Psoas muscle (tissue), 7 donors: ENCODE measurements at regions not wholly inside any gene's neighbourhood (a gene's known extent, or its start where the extent isn't known, plus 50 kb on each side); places are given as distances from the start of the nearest gene placed in this dataset.

Source experiments
- ATAC-seq, 4 donors: fragments of 200-7000 bp; cut with Tn5 transposase; one replicate each; pipeline ENCODE4 v1.9.1; 2020; ENCODE audit warnings: moderate library complexity in 3 of 4, mild to moderate bottlenecking in 2 of 4
- DNase-seq, 2 donors: peaks; one replicate each; pipeline ENCODE4 v3.0.0-alpha.2; 2020
- H3K27ac ChIP-seq: fragments of 200-600 bp; one replicate; pipeline ENCODE4 v1.8.0; 2022
- H3K27me3 ChIP-seq, 3 donors: fragments of 200-600 bp in 1 of 3; one replicate each; pipeline versions ENCODE4 v1.6.1 to v1.8.0; 2013 to 2022; ENCODE audit warnings: low read length in 2 of 3, mild to moderate bottlenecking in 2 of 3, moderate library complexity in 1 of 3; ENCODE audit not compliant: insufficient read depth in 3 of 3
- H3K36me3 ChIP-seq, 2 donors: fragments of 200-600 bp in 1 of 2; one replicate each; pipeline versions ENCODE4 v1.6.1 to v1.8.0; 2013 to 2022; ENCODE audit warnings: low read depth in 1 of 2, mild to moderate bottlenecking in 1 of 2, moderate library complexity in 1 of 2; ENCODE audit not compliant: insufficient read depth in 1 of 2
- H3K4me1 ChIP-seq: fragments of 200-600 bp; one replicate; pipeline ENCODE4 v1.8.0; 2022
- H3K4me3 ChIP-seq: fragments of 200-600 bp; one replicate; pipeline ENCODE4 v1.8.0; 2022; ENCODE audit warnings: mild to moderate bottlenecking
- H3K9me3 ChIP-seq: fragments of 200-600 bp; one replicate; pipeline ENCODE4 v1.8.0; 2022
- WGBS, 3 donors: extraction: QIAGEN DNeasy Blood & Tissue Kit; methylation state at CpG; one replicate each; pipeline versions ENCODE4 v1.1.6 to v1.1.7; 2013; 5-methylcytosine and 5-hydroxymethylcytosine counted together
- intact Hi-C, 2 donors: fragments of 100-400 bp; cut with DNase I; formaldehyde crosslinking; loops; one replicate each; pipeline versions ENCODE4 v1.11.0 to v1.14.2; 2022
- TF ChIP-seq, protein P1 (sequence below): fragments of 200-600 bp; IDR thresholded peaks from one replicate; pipeline ENCODE4 v1.8.0; 2022; ENCODE audit warnings: antibody characterized with exemption
- donor health status: healthy with polysubstance abuse.
- donor health status: DM: no; HTN: no; CAD: no; lungs with moderate emphysema.
- donor health status: Bipolar disorder and iron deficiency.
- donor health status: healthy.
- donor health status: DM: yes; HTN: yes; CAD: no.
- donor health status: DM: no; HTN: no; CAD: no.
- donor health status: DM: yes; HTN: yes; CAD: no.

DNA sequence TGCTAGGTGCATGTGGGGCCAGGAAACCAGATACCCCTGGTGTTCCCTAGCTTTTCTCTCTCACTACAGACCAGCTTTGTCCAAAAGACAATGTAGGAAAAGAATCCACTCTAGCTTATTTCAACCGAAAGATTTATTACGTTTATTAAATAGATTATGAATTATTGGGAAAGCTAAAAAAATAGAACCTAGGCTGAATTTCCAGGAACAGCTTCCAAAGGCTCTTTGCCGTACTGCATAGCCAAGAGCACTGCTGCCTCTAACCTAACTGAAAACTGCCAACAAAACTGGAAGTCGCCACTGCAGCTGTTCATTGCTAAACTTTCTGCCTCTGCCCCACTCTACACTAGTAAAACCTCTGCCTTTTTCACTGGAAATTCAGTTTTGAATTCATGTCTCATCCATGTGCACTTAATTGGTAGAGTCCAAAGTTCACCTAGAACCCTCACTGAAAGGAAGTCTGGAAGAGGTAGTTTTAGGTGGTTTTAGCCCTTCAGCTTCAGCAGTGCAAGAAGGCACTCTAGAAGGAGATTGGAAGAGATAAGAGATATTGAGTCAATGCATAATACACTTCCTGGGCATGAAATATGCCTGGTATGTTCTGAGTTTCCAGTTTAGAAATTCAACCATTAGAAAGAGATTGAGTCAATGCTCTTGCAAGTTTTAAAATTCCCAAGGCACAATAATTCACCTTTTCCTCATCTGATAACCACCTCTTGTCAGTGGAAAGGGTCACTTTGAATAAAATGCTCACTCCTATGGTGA, 927.9 kb downstream of the MAT2B start:
- no peak for ATAC-seq
- intact Hi-C loops: no loop called here
- DNase-seq: no peak
- Histone ChIP-seq H3K4me1 (no peaks in the 10 kb centered on the region), H3K36me3 (no peaks in the 10 kb centered on the region), H3K27ac (no peak overlapping the region), H3K27me3 (no peaks in the 10 kb centered on the region), H3K4me3 (no peak overlapping the region), H3K9me3 (no peaks in the 10 kb centered on the region)
- WGBS, 3 donors: 24 to 36% (median 26%) methylated on average over 4 of the region's 4 CpGs
- TF ChIP-seq, protein P1, sequence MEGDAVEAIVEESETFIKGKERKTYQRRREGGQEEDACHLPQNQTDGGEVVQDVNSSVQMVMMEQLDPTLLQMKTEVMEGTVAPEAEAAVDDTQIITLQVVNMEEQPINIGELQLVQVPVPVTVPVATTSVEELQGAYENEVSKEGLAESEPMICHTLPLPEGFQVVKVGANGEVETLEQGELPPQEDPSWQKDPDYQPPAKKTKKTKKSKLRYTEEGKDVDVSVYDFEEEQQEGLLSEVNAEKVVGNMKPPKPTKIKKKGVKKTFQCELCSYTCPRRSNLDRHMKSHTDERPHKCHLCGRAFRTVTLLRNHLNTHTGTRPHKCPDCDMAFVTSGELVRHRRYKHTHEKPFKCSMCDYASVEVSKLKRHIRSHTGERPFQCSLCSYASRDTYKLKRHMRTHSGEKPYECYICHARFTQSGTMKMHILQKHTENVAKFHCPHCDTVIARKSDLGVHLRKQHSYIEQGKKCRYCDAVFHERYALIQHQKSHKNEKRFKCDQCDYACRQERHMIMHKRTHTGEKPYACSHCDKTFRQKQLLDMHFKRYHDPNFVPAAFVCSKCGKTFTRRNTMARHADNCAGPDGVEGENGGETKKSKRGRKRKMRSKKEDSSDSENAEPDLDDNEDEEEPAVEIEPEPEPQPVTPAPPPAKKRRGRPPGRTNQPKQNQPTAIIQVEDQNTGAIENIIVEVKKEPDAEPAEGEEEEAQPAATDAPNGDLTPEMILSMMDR: no peak

DNA sequence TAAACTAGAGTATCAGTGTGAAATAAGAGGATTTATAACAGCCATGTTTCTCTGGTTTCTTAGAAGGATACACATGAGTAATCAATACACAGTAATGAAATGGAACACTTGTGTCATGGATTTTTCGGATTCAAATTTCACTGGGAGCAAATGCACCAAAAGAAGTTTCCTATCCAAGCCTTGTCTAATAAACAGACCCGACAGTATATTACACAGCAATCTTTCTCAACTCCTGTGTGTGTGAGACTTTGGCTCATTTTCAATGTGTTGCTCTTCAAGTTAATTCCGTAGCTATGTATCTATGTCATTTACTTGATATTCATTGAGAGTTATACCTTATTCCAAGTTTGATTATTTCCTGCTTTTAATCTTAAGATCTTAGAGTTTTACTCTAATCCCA, 930.2 kb downstream of the MAT2B start:
- Histone ChIP-seq H3K4me1 (no peaks in the 10 kb centered on the region), H3K9me3 (no peaks in the 10 kb centered on the region), H3K27ac (no peak overlapping the region), H3K27me3 (no peaks in the 10 kb centered on the region), H3K36me3 (no peaks in the 10 kb centered on the region), H3K4me3 (no peak overlapping the region)
- 31 to 35% (median 32%) methylated on average over 3 of the region's 3 CpGs for WGBS, 3 donors
- no peak for DNase-seq
- intact Hi-C loops: no loop called here
- no peak for ATAC-seq
- TF ChIP-seq, protein P1: no peak

DNA sequence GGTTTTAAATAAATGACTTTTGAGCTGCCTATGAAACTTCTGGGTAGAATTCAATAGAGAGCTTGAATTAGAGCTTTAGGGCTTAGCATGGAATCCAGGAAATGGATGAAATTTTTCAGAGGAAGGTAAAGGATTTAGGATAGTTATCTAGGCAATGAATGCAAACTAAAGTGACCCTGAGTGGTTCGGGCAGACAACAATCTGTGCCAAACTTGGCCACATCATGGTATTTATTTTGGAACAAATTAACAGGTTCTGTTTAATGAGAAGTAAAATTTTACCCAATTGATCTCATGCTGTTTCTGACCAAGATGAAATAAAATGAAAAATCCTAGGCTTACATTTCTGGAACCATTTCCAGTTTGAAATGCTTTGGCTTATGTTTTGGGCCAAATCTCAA, 934.4 kb downstream of the MAT2B start:
- Histone ChIP-seq H3K4me3 (no peak overlapping the region), H3K9me3 (no peaks in the 10 kb centered on the region), H3K4me1 (no peaks in the 10 kb centered on the region), H3K27ac (no peak overlapping the region), H3K36me3 (no peaks in the 10 kb centered on the region), H3K27me3 (no peaks in the 10 kb centered on the region)
- TF ChIP-seq, protein P1: no peak
- ATAC-seq (no peak), DNase-seq (no peak)
- WGBS, 3 donors: 35 to 36% (median 35%) methylated on average over 1 of the region's 1 CpG
- intact Hi-C loops: no loop called here

DNA sequence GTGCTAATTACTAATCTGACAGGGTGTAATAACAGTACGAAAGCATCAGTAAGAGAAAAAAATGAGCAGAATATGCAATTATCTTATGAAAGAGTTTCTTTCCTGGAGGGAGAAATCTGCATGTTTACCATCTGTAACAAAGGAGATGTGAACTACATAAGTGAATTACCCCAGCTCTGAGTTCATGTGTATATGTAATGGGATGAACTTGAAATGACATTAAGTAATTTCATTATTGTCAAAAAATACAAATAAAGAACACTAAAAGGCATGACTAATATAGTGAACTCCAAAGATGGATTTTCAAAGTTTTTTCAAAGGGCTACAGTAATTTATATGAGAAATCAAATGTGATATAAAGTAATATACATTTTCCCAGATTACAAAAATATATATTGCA, 944.0 kb downstream of the MAT2B start:
- ATAC-seq (no peak), DNase-seq (no peak)
- 61 to 74% (median 72%) methylated on average over 1 of the region's 1 CpG for WGBS, 3 donors
- no peaks in the 10 kb centered on the region for H3K27me3 ChIP-seq
- no peak overlapping the region for H3K27ac ChIP-seq
- H3K36me3 ChIP-seq: no peaks in the 10 kb centered on the region
- no peak overlapping the region for H3K4me3 ChIP-seq
- no peaks in the 10 kb centered on the region for H3K9me3 ChIP-seq
- intact Hi-C loops: no loop called here
- H3K4me1 ChIP-seq: no peaks in the 10 kb centered on the region
- TF ChIP-seq, protein P1: no peak

DNA sequence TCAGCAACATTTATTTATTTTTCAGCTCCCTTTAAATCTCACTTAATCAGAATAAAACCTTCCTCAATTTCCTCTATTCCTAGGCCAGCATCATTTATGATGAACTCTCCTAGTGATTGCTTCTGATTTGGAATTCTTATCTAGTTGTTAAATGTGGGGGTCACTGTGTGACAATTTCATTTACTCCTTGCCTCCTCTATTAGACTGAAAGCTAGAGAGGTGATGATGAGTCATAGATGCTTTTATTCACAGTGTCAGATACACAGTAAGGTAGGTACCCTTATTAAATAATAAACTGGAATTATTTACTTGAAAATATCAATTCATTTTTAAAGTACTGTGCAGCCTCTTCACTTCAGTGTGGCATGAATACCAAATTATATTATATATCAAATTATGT, 960.6 kb downstream of the MAT2B start:
- Histone ChIP-seq H3K4me1 (no peaks in the 10 kb centered on the region), H3K36me3 (no peaks in the 10 kb centered on the region), H3K27me3 (no peaks in the 10 kb centered on the region), H3K9me3 (no peaks in the 10 kb centered on the region), H3K27ac (no peak overlapping the region), H3K4me3 (no peak overlapping the region)
- intact Hi-C loops: no loop called here
- TF ChIP-seq, protein P1: no peak
- DNase-seq: no peak
- no peak for ATAC-seq
